Trophoblast cell (in vitro differentiated cells and primary cell): ENCODE measurements at regions not wholly inside any gene's neighbourhood (a gene's known extent, or its start where the extent isn't known, plus 50 kb on each side); places are given as distances from the start of the nearest gene placed in this dataset.

Experiments used
- DNase-seq, 2 donors: peaks; one replicate each; pipeline ENCODE4 v3.0.0-alpha.2; 2016
- H2AFZ ChIP-seq: 2 replicates; pipeline ENCODE4 v1.6.1; 2013; ENCODE audit warnings: low read length, moderate library complexity, mild to moderate bottlenecking; ENCODE audit not compliant: insufficient read depth, poor library complexity
- H2AK5ac ChIP-seq: 2 replicates; pipeline ENCODE4 v1.6.1; 2013; ENCODE audit warnings: mild to moderate bottlenecking, low read length
- H2BK120ac ChIP-seq: 2 replicates; pipeline ENCODE4 v1.6.1; 2013; ENCODE audit warnings: low read length, mild to moderate bottlenecking, moderate library complexity; ENCODE audit not compliant: insufficient read depth, poor library complexity
- H2BK12ac ChIP-seq: 2 replicates; pipeline ENCODE4 v1.6.1; 2013; ENCODE audit warnings: mild to moderate bottlenecking, low read length, moderate library complexity
- H2BK5ac ChIP-seq: 2 replicates; pipeline ENCODE4 v1.6.1; 2013; ENCODE audit warnings: low read length, low read depth, moderate library complexity, mild to moderate bottlenecking; ENCODE audit not compliant: poor library complexity
- H3K14ac ChIP-seq: 2 replicates; pipeline ENCODE4 v1.6.1; 2013; ENCODE audit warnings: mild to moderate bottlenecking, low read length
- H3K18ac ChIP-seq: 2 replicates; pipeline ENCODE4 v1.6.1; 2013; ENCODE audit warnings: mild to moderate bottlenecking, low read length
- H3K23ac ChIP-seq: 2 replicates; pipeline ENCODE4 v1.6.1; 2013; ENCODE audit warnings: low read length
- H3K27ac ChIP-seq: 2 replicates; pipeline ENCODE4 v1.5.1; 2013; ENCODE audit warnings: low read depth, mild to moderate bottlenecking, inconsistent platforms, low read length, moderate library complexity
- H3K27me3 ChIP-seq: 2 replicates; pipeline ENCODE4 v1.6.1; 2013; ENCODE audit warnings: inconsistent platforms, mild to moderate bottlenecking, low read length, moderate library complexity; ENCODE audit not compliant: insufficient read depth
- H3K36me3 ChIP-seq, 2 experiments: 1 replicate in 1 of 2; 2 replicates in 1 of 2; pipeline ENCODE4 v1.6.1; 2013; ENCODE audit warnings: low read length in 2 of 2, mild to moderate bottlenecking in 2 of 2, moderate library complexity in 1 of 2; ENCODE audit not compliant: insufficient read depth in 2 of 2, control insufficient read depth in 1 of 2
- H3K4ac ChIP-seq: 2 replicates; pipeline ENCODE4 v1.6.1; 2013; ENCODE audit warnings: low read depth, mild to moderate bottlenecking, low read length, moderate library complexity
- H3K4me1 ChIP-seq, 2 experiments: 1 replicate in 1 of 2; 2 replicates in 1 of 2; pipeline ENCODE4 v1.6.1; 2013; ENCODE audit warnings: low read length in 2 of 2, mild to moderate bottlenecking in 2 of 2, moderate library complexity in 1 of 2; ENCODE audit not compliant: insufficient read depth in 2 of 2, control insufficient read depth in 1 of 2
- H3K4me2 ChIP-seq: 2 replicates; pipeline ENCODE4 v1.6.1; 2013; ENCODE audit warnings: inconsistent platforms, mild to moderate bottlenecking, low read length, moderate library complexity
- H3K4me3 ChIP-seq: 2 replicates; pipeline ENCODE4 v1.5.1; 2013; ENCODE audit warnings: mild to moderate bottlenecking, low read depth, low read length, inconsistent platforms
- H3K79me1 ChIP-seq: one replicate; pipeline ENCODE4 v1.6.1; 2013; ENCODE audit warnings: low read length
- H3K79me2 ChIP-seq: 2 replicates; pipeline ENCODE4 v1.6.1; 2013; ENCODE audit warnings: low read length, mild to moderate bottlenecking; ENCODE audit not compliant: control insufficient read depth, insufficient read depth, poor library complexity
- H3K9ac ChIP-seq: 2 replicates; pipeline ENCODE4 v1.6.1; 2013; ENCODE audit warnings: mild to moderate bottlenecking, low read length
- H3K9me3 ChIP-seq: 2 replicates; pipeline ENCODE4 v1.6.1; 2013; ENCODE audit warnings: low read depth, mild to moderate bottlenecking, control low read depth, inconsistent platforms, low read length; ENCODE audit not compliant: insufficient read depth
- H4K12ac ChIP-seq: 2 replicates; pipeline ENCODE4 v1.6.1; 2013; ENCODE audit warnings: low read depth, mild to moderate bottlenecking, low read length, moderate library complexity
- H4K8ac ChIP-seq: 2 replicates; pipeline ENCODE4 v1.6.1; 2013; ENCODE audit warnings: low read depth, mild to moderate bottlenecking, low read length, moderate library complexity
- H4K91ac ChIP-seq: one replicate; pipeline ENCODE4 v1.6.1; 2013; ENCODE audit warnings: low read depth, mild to moderate bottlenecking, low read length, moderate library complexity
- WGBS: extraction: QIAGEN DNeasy Blood & Tissue Kit; methylation state at CpG from one replicate; pipeline ENCODE4 v1.1.7; 2013; ENCODE audit warnings: missing lambda C conversion rate; ENCODE audit not compliant: insufficient read length, insufficient coverage; ENCODE audit errors: extremely low coverage; 5-methylcytosine and 5-hydroxymethylcytosine counted together

- Histone ChIP-seq H3K4me1 (no peaks in the 10 kb centered on the region), H3K36me3 (no peaks in the 10 kb centered on the region), H3K4me3 (peak overlapping the region; percentile 2), H3K4me2 (no peak overlapping the region), H3K27me3 (no peaks in the 10 kb centered on the region), H3K23ac (no peak overlapping the region), H3K27ac (no peak overlapping the region), H3K18ac (no peak overlapping the region), H2AK5ac (no peak overlapping the region), H2BK120ac (no peak overlapping the region), H3K4ac (no peak overlapping the region), H2BK12ac (no peak overlapping the region), H4K8ac (no peak overlapping the region), H4K91ac (no peak overlapping the region), H2AFZ (no peak overlapping the region), H3K79me1 (no peaks in the 10 kb centered on the region), H3K9ac (no peak overlapping the region), H3K14ac (no peak overlapping the region), H2BK5ac (no peak overlapping the region), H4K12ac (no peak overlapping the region), H3K9me3 (peaks cover 10% of the 10 kb centered on the region), H3K79me2 (no peaks in the 10 kb centered on the region)
- WGBS: no CpG with 5 or more reads among the region's 16 CpGs
- no peak for DNase-seq
These were observed 85.5 kb downstream of the HMX1 start for GRCh38 chr4:8786166-8786565.

DNA sequence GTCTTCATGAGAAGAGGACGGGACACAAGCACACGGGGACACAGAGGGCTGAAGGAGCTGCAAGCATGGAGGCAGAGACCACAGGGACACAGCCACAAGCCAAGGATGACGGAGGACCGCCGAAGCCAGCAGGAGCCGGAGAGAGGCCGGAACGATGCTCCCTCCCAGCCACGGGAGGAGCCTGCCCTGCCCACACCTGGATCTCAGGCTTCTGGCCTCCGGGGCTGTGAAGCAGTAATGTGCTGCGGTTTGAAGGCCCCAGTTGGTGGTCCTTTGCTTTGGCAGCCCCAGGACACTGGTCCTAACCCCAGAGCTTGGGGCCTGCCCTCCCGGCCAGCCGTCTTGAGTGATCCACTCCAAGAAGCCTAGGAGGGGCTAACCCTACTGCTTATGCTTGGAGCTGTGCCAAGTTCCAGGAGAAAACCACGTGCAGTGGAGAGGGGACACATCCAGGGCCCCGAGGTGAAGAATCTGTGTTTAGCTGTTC lies 85.9 kb downstream of the HMX1 start:
- Histone ChIP-seq H2BK5ac (no peak overlapping the region), H4K8ac (no peak overlapping the region), H2BK12ac (no peak overlapping the region), H3K27ac (no peak overlapping the region), H4K12ac (no peak overlapping the region), H3K9me3 (peaks cover 7% of the 10 kb centered on the region), H3K4me2 (no peak overlapping the region), H3K4me3 (no peak overlapping the region), H3K4ac (no peak overlapping the region), H3K14ac (no peak overlapping the region), H3K79me1 (no peaks in the 10 kb centered on the region), H3K4me1 (no peaks in the 10 kb centered on the region), H3K18ac (no peak overlapping the region), H2AFZ (no peak overlapping the region), H3K9ac (no peak overlapping the region), H2AK5ac (no peak overlapping the region), H2BK120ac (no peak overlapping the region), H3K79me2 (no peaks in the 10 kb centered on the region), H3K27me3 (no peaks in the 10 kb centered on the region), H3K36me3 (no peaks in the 10 kb centered on the region), H4K91ac (no peak overlapping the region), H3K23ac (no peak overlapping the region)
- no peak for DNase-seq
- no CpG with 5 or more reads among the region's 15 CpGs for WGBS

DNA sequence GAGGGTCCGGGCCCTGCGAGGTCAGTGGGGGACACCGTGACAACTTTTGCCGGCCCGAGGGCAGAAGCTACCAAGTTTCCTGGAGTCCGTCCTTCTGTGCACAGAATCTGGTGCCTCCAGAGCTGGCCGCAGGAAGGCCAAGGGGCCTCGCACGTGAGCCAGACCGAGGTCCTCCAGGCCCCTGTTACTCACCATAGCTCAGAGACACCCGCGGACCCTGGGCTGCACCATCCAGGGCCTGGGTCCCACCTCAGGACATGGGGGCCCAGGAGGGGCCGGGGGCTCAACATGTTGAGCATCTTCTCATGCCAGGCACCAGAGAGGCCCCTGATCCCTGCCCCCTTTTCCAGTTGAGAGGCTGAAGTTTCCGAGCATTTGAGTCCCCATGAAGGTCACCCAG lies 87.9 kb downstream of the HMX1 start:
- Histone ChIP-seq H3K36me3 (no peaks in the 10 kb centered on the region), H3K27me3 (no peaks in the 10 kb centered on the region), H2BK12ac (no peak overlapping the region), H3K79me2 (no peaks in the 10 kb centered on the region), H3K4me1 (no peaks in the 10 kb centered on the region), H3K79me1 (no peaks in the 10 kb centered on the region), H2AK5ac (no peak overlapping the region), H2BK120ac (no peak overlapping the region), H3K18ac (no peak overlapping the region), H2BK5ac (no peak overlapping the region), H4K91ac (no peak overlapping the region), H3K4me3 (no peak overlapping the region), H3K4me2 (no peak overlapping the region), H4K12ac (no peak overlapping the region), H3K23ac (no peak overlapping the region), H3K14ac (no peak overlapping the region), H3K27ac (no peak overlapping the region), H3K9ac (no peak overlapping the region), H3K9me3 (peaks cover 6% of the 10 kb centered on the region), H4K8ac (no peak overlapping the region), H3K4ac (no peak overlapping the region), H2AFZ (no peak overlapping the region)
- DNase-seq: no peak
- WGBS: no CpG with 5 or more reads among the region's 14 CpGs

DNA sequence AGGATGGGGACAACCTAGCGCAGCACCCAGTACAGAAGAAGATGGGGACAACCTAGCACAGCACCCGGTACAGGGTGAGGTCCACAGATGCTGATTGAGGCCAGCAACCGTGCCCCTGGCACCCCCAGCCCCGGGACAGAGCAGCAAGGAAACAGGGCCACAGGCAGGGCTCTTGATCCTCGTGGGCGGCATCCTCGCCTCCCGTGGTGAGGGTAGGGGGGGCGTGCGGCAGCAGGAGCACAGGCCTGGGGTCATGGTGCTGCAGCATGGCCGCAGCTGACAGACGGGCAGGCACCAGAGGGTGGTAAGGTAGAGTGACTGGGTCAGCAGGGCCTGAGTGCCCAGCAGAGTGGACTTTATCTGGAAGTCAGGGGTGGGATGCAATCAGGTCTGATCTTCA lies 89.5 kb downstream of the HMX1 start:
- H3K4me2 ChIP-seq: no peak overlapping the region
- no peaks in the 10 kb centered on the region for H3K79me2 ChIP-seq

More for the DNA sequence above, 89.5 kb downstream of the HMX1 start:
- Histone ChIP-seq H3K27ac (no peak overlapping the region), H2AK5ac (no peak overlapping the region), H4K12ac (no peak overlapping the region), H2AFZ (no peak overlapping the region), H3K4me1 (no peaks in the 10 kb centered on the region), H3K9me3 (peaks cover 3% of the 10 kb centered on the region), H4K91ac (no peak overlapping the region), H3K4ac (no peak overlapping the region), H4K8ac (no peak overlapping the region), H2BK12ac (no peak overlapping the region), H3K9ac (no peak overlapping the region), H3K18ac (no peak overlapping the region), H2BK120ac (no peak overlapping the region), H3K14ac (no peak overlapping the region), H3K27me3 (no peaks in the 10 kb centered on the region), H3K23ac (no peak overlapping the region), H3K79me1 (no peaks in the 10 kb centered on the region), H3K36me3 (no peaks in the 10 kb centered on the region), H3K4me3 (no peak overlapping the region), H2BK5ac (no peak overlapping the region)
- DNase-seq: no peak
- WGBS: no CpG with 5 or more reads among the region's 12 CpGs
